ENCODE measurements at regions not wholly inside any gene's neighbourhood (a gene's known extent, or its start where the extent isn't known, plus 50 kb on each side); places are given as distances from the start of the nearest gene placed in this dataset.

GRCh38 chr6:165191461-165191860 lies 117.9 kb downstream of the C6orf118 start:
- H3K9me2 ChIP-seq (ENCODE audit: insufficient read depth, low read length), result no peaks in the 10 kb centered on the region
- H3K27me3 ChIP-seq (ENCODE audit: insufficient read depth, low read depth, low read length), result no peaks in the 10 kb centered on the region
- no peak overlapping the region for H3K9ac ChIP-seq (ENCODE audit: low read length)
- no peak overlapping the region for H3K27ac ChIP-seq (ENCODE audit: low read length)
- no peak for TF ChIP-seq MXI1 (conservative IDR thresholded peaks at IDR 0.05; ENCODE audit: poor library complexity, severe bottlenecking)
- no peak for TF ChIP-seq CTCF (IDR thresholded peaks at IDR 0.05; ENCODE audit: poor library complexity, severe bottlenecking)
- TF ChIP-seq EZH2 (IDR thresholded peaks at IDR 0.05; ENCODE audit: borderline replicate concordance, insufficient read depth, low read length, poor library complexity, severe bottlenecking), result no peak
- no peak for TF ChIP-seq RAD21 (conservative IDR thresholded peaks at IDR 0.05)
- TF ChIP-seq TAF1 (IDR thresholded peaks at IDR 0.05; ENCODE audit: low read depth), result no peak
- TF ChIP-seq REST (IDR thresholded peaks at IDR 0.05; ENCODE audit: borderline replicate concordance), result no peak
- no peak for TF ChIP-seq SMC3 (conservative IDR thresholded peaks at IDR 0.05; ENCODE audit: poor library complexity)
- TF ChIP-seq POLR2AphosphoS5 (IDR thresholded peaks at IDR 0.05), result no peak
- TF ChIP-seq EP300 (conservative IDR thresholded peaks at IDR 0.05; ENCODE audit: poor library complexity, severe bottlenecking), result no peak
- no peaks in the 10 kb centered on the region for H4K20me1 ChIP-seq (ENCODE audit: insufficient read depth)
- no peaks in the 10 kb centered on the region for H3F3A ChIP-seq (ENCODE audit: insufficient read depth, low read length, poor library complexity, severe bottlenecking)
- no peaks in the 10 kb centered on the region for H3K79me2 ChIP-seq (replicated peaks; ENCODE audit: insufficient read depth, low read length)
- H3K4me3 ChIP-seq (ENCODE audit: low read length), result no peak overlapping the region
- no peaks in the 10 kb centered on the region for H3K9me3 ChIP-seq (ENCODE audit: low read length)
- H3K36me3 ChIP-seq (ENCODE audit: insufficient read depth, low read length), result no peaks in the 10 kb centered on the region
- no peak overlapping the region for H2AFZ ChIP-seq (ENCODE audit: low read depth, low read length)
- no peak overlapping the region for H3K4me2 ChIP-seq (ENCODE audit: low read length)

- H3K79me2 ChIP-seq (replicated peaks; ENCODE audit: insufficient read depth, low read length), result no peaks in the 10 kb centered on the region
- H3K27me3 ChIP-seq (ENCODE audit: insufficient read depth, low read depth, low read length), result no peaks in the 10 kb centered on the region
- no peaks in the 10 kb centered on the region for H3K9me3 ChIP-seq (ENCODE audit: low read length)
- H3K9me2 ChIP-seq (ENCODE audit: insufficient read depth, low read length), result no peaks in the 10 kb centered on the region
- no peak overlapping the region for H3K4me2 ChIP-seq (ENCODE audit: low read length)
- no peak overlapping the region for H3K4me3 ChIP-seq (ENCODE audit: low read length)
- no peak overlapping the region for H2AFZ ChIP-seq (ENCODE audit: low read depth, low read length)
- TF ChIP-seq RAD21 (conservative IDR thresholded peaks at IDR 0.05) (no peak), POLR2AphosphoS5 (IDR thresholded peaks at IDR 0.05) (no peak), TAF1 (IDR thresholded peaks at IDR 0.05; ENCODE audit: low read depth) (no peak), MXI1 (conservative IDR thresholded peaks at IDR 0.05; ENCODE audit: poor library complexity, severe bottlenecking) (no peak)
- H3K36me3 ChIP-seq (ENCODE audit: insufficient read depth, low read length), result no peaks in the 10 kb centered on the region
- no peaks in the 10 kb centered on the region for H4K20me1 ChIP-seq (ENCODE audit: insufficient read depth)
- H3K27ac ChIP-seq (ENCODE audit: low read length), result no peak overlapping the region
- no peaks in the 10 kb centered on the region for H3F3A ChIP-seq (ENCODE audit: insufficient read depth, low read length, poor library complexity, severe bottlenecking)
- no peak overlapping the region for H3K9ac ChIP-seq (ENCODE audit: low read length)
These were observed 122.8 kb downstream of the C6orf118 start for GRCh38 chr6:165186441-165187205.

Measured in neural cell (in vitro differentiated cells).